ENCODE measurements at regions not wholly inside any gene's neighbourhood (a gene's known extent, or its start where the extent isn't known, plus 50 kb on each side); places are given as distances from the start of the nearest gene placed in this dataset.

DNA sequence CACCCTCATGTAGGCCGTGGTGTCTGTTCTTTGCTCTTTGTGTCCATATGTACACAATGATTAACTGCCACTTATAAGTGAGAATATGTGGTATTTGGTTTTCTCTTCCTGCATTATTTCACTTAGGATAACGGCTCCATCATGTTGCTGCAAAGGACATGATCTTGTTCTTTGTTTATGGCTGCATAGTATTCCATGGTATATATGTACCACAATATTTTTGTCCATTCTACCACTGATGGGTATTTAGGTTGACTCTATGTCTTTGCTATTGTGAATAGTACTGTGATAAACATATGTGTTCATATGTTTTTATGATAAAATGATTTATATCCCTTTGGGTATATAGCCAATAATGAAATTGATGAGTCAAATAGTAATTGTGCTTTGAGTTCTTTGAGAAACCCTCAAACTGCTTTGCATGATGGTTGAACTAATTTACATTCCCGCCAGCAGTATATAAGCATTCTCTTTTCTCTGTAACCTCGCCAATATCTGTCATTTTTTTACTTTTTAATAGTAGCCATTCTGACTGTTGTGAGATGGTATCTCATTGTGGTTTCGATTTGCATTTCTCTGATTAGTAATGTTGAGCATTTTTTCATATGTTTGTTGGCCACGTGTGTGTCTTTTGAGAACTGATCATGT is 174.4 kb upstream of the NT5E start:
- TF ChIP-seq SUZ12 (IDR thresholded peaks at IDR 0.05): no peak
- TF ChIP-seq BHLHE40 (IDR thresholded peaks at IDR 0.05; ENCODE audit: borderline replicate concordance): no peak
- no peak for TF ChIP-seq L3MBTL2 (conservative IDR thresholded peaks at IDR 0.05)

Data from HEK293T (cell line).